ENCODE measurements at regions not wholly inside any gene's neighbourhood (a gene's known extent, or its start where the extent isn't known, plus 50 kb on each side); places are given as distances from the start of the nearest gene placed in this dataset.

GRCh38 chr13:89937420-89937819 is 1410.1 kb upstream of the MIR17HG start:
- DNase-seq: no peak

DNA sequence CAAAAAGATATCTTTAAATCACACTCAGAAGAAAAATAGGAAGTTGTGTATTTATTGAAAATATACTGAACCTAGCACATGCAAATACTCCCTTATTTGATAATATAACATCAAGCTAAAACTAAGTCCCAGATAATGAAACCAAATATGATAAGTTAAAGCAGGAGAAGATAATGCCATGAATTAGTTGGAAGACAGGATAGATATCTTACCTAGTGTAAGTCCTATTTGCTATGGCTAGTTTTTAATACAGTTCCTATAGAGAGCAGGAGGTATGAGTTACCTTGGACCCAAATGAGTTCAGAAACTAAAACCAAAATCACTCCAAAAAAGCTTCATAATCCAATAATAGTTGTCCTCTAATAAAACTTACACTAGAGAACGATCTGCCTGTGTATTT is 1407.1 kb upstream of the MIR17HG start:
- no peak for DNase-seq

GRCh38 chr13:89943139-89943538 is 1404.3 kb upstream of the MIR17HG start:
- no peak for DNase-seq

GRCh38 chr13:89950225-89950624 is 1397.3 kb upstream of the MIR17HG start:
- no peak for DNase-seq

DNA sequence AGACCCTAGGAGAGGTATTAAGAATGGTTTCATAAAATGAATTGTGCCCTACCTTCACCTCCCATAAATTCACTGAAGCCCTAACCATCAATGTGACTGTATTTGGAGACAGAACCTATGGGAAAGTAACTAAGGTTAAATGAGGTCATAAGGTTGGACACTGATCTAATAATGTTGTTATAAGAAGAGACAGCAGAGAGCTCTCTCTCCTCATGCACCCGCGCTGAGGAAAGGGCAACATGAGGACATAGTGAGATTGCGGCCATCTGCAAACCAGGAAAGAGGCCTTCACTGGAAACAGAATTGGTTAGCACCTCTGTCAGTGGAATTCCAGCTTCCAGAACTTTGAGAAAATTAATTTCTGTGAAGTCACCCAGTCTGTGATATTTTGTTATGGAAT is 1396.1 kb upstream of the MIR17HG start:
- DNase-seq: no peak

DNA sequence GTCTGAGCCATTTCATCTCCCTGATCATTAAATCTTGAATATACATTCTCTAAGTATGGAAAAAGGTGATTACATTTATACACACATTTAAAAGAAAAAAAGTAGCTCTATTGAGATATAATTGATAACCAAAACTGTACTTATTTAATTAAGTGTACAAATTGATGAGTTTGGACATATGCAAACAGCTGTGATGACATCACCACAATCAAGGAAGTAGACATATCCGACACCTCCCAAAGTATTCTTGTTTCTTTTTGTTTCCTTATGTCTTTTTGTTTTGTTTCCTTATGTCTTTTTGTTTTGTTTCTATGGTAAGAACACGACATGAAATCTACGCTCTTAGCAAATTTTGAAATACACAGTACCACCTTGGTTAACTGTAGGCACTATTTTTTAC is 1393.9 kb upstream of the MIR17HG start:
- no peak for DNase-seq

DNA sequence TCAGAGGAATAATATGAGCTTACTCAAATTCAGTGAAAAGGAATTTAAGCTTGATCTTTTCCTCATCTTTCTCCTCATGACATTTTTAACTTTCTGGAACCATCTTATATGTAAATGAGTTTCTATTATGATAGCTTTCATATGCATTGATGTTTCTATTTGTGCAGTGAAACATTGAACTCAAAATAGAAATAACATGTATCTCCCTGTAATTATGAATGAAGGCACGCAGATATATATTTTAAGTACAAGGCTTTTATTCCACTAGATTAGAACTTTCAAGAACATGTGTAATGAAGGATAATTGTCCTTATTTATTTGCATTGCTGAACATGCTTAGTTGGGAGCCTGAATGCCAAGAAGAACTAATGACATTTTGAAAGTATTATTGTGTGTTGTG is 1391.7 kb upstream of the MIR17HG start:
- no peak for DNase-seq

DNA sequence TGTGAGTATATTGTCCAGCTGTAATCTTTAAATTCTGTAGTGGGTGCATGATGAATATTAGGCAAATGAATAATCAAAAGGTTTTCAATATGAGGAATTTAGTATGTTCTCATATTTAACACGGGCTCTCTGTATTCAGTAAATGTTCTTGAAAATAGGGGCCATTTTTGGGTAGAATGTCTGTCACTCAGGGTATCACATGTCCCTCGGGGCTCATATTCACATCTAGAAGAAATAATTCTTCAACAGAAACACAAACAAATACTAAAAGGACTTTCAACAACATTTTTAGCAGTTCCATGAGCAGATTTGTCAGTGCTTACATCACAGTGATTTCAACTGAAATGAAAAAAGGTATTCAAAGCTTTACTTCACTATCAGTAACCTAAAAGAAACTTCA is 1388.4 kb upstream of the MIR17HG start:
- no peak for DNase-seq

DNA sequence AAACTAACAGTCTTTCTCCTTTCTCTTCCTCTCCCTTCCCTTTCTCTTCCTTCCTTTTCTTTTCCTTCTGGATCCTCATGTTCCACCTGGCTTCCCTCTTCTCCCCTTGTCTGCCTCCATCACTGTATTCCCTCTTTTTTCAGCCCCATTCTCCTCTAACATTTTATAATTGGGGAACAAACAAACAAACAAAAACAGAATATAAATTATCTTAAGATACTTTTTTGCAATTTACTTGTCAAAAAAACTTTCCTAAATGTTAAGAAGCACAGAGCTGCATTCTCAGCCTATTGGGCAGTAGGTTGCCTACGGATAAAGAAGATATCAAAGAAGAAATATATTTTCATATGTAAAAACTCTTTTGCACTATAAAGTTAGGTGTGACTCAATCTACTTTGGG is 1382.2 kb upstream of the MIR17HG start:
- no peak for DNase-seq

GRCh38 chr13:89966524-89966923 is 1381.0 kb upstream of the MIR17HG start:
- no peak for DNase-seq

GRCh38 chr13:89967701-89968100 is 1379.8 kb upstream of the MIR17HG start:
- DNase-seq: no peak

- no peak for DNase-seq
Observed at GRCh38 chr13:89968470-89968869, 1379.0 kb upstream of the MIR17HG start.

DNA sequence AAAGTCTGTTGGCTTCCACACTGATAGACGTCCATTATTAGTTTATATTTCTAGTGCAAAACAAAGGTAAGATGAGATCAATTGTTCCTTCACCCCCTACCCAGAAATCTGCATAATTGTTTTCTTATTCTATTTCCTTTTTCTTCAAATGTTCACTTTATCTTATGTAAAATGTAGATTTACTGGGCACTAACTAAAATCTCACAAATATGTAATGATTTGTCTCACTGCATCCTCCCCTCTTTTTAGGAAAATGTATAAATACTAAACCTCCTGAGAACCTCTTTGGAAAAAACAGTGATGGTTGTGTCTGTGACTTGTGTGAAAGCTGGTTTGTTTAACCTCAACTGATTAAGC is 1377.2 kb upstream of the MIR17HG start:
- no peak for DNase-seq

DNA sequence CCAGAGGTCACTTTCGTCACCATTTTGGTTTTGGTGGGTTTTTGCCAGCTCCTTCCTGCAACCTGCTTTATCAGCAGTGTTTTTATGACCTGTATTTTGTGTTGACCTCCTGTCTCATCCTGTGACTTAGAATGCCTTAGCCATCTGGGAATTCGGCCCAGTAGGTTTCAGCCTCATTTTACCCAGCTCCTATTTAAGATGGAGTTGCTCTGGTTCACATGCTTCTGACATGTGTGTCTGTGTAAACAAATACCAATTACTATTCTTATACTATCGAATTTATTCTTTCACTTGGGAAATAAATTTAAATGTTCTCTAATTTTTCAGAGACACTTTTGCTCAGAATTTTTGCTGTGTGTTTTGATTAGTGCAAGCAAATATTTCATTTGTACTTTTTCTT is 1370.3 kb upstream of the MIR17HG start:
- no peak for DNase-seq

DNA sequence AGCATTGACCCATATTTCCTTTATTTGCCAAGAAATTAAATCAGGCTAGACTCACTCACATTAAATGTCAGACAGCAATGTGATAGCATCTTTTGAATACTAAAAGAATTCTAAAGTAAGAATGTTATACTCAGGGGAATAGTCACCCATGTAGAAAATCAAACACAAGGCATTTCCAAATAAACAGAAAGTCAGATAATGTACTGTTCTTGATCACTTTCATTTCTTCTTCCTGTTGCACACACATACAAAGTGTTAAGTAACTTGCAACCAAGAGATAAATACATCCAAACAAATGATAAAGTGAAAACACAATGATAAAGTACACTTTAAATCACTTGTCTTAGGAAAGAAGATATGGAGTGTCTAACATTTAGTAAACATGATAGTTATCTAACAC is 1366.6 kb upstream of the MIR17HG start:
- DNase-seq: no peak

- no peak for DNase-seq
Observed at GRCh38 chr13:89982407-89983095, 1364.9 kb upstream of the MIR17HG start.

GRCh38 chr13:89988206-89988605 is 1359.3 kb upstream of the MIR17HG start:
- no peak for DNase-seq

DNA sequence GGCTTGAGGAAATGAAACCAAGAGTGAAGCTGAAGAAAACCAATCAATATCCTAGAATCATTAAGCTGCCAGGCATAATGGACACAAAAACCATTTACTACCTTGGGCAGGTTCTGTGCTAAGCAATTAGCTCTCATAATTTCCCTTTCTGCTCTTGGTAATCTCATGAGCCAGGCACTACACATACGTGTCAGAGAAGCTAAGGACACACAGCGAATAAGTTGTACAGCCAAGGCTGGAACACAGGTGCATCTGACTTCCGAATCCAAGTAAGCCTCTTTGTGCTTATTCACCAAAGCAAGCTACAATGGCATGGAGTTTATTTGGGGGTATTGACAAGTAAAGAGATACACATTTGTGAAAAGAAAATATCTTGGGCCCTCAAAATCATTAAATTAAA is 1343.9 kb upstream of the MIR17HG start:
- DNase-seq: no peak

DNA sequence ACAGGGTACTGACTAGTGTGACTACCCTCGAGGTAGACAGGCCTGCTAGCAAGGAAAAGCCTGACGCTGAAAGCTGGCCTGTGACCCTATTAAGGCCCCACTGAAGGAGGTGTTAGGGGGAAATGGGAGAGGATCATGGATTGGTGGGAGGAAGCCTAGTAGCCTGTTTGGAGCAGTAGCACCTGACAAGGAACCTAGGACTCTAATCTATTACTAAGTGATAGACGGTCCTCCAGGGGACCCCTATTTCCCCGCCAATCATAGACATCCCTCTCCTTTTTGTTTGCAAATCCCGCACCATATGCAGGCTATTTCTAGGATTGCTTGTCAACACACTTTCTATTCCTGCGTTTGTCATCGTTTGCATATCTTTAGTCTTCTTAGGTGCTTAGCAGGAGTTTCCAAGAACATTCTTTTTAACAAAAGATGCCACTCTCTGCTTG is 1338.8 kb upstream of the MIR17HG start:
- DNase-seq: no peak

DNA sequence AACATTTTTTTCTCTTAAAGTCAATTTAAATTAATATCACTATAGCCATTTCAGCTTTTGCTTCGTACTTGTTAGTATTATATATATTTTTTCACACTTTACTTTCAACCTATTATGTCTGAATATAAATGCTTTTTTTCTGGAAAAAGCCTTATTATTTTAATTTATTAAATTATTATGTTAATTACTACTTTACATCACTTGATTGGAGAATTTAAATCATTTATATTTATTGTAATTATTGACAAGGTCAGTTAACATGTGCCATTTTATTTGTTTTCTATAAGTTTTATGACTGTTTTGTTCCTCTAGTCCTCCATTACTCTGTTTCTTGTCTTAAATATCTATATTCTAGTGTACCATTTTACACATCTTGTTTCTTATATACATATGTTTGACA is 1333.4 kb upstream of the MIR17HG start:
- no peak for DNase-seq

- DNase-seq: no peak
Observed at GRCh38 chr13:90015565-90016507, 1331.7 kb upstream of the MIR17HG start.

- no peak for DNase-seq
Observed at GRCh38 chr13:90016688-90017087, 1330.8 kb upstream of the MIR17HG start.

GRCh38 chr13:90020536-90021070 is 1326.9 kb upstream of the MIR17HG start:
- no peak for DNase-seq

DNA sequence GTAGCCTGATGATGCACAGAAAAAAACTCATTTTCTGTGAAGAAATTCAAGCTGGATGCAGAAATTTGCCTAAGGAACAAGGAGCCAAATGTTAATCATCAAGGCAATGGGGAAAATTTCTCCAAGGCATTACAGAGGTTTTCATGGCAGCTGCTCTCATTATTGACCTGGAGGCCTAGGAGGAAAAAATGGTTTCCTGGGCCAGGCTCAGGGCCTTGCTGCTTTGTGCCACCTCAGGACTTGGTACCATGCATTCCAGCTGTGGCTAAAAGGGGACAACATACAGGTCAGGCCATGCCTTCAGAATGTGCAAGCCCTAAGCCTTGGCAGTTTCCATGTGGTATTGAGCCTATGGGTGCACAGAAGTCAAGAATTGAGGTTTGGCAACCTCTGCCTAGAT is 1320.1 kb upstream of the MIR17HG start:
- no peak for DNase-seq

Data from DMS79 (cell line).